ENCODE measurements at regions not wholly inside any gene's neighbourhood (a gene's known extent, or its start where the extent isn't known, plus 50 kb on each side); places are given as distances from the start of the nearest gene placed in this dataset.
"Not testable (repeated sequence)": the region's sequence is repeated elsewhere in the genome, so short reads cannot be mapped to it uniquely, and the experiment has no call there.

- DNase-seq (ENCODE audit: low spot score) = not testable (repeated sequence)
Observed at GRCh38 chr2:126051737-126052240, 604.2 kb upstream of the GYPC start.

- DNase-seq (ENCODE audit: low spot score) = peak; percentile 7
Observed at GRCh38 chr2:126059379-126059778, 596.6 kb upstream of the GYPC start.

- DNase-seq (ENCODE audit: low spot score) = no peak
Observed at GRCh38 chr2:126085011-126085795, 570.8 kb upstream of the GYPC start.

- DNase-seq (ENCODE audit: low spot score) = no peak
Observed at GRCh38 chr2:126100962-126101361, 555.0 kb upstream of the GYPC start.

- DNase-seq (ENCODE audit: low spot score) = no peak
Observed at GRCh38 chr2:126106006-126106405, 550.0 kb upstream of the GYPC start.

GRCh38 chr2:126107883-126108282, 548.1 kb upstream of the GYPC start:
- DNase-seq (ENCODE audit: low spot score) = no peak

- DNase-seq (ENCODE audit: low spot score) = no peak
Observed at GRCh38 chr2:126115975-126116374, 540.0 kb upstream of the GYPC start.

- DNase-seq (ENCODE audit: low spot score) = no peak
Observed at GRCh38 chr2:126117886-126118285, 538.1 kb upstream of the GYPC start.

- no peak for DNase-seq (ENCODE audit: low spot score)
Observed at GRCh38 chr2:126145752-126146151, 510.2 kb upstream of the GYPC start.

GRCh38 chr2:126154256-126154785, 501.6 kb upstream of the GYPC start:
- no peak for DNase-seq (ENCODE audit: low spot score)

- DNase-seq (ENCODE audit: low spot score) = not testable (repeated sequence)
Observed at GRCh38 chr2:126160950-126161349, 495.0 kb upstream of the GYPC start.

- DNase-seq (ENCODE audit: low spot score) = no peak
Observed at GRCh38 chr2:126172631-126173184, 483.2 kb upstream of the GYPC start.

- DNase-seq (ENCODE audit: low spot score) = no peak
Observed at GRCh38 chr2:126175222-126175621, 480.7 kb upstream of the GYPC start.

GRCh38 chr2:126177479-126177878, 478.5 kb upstream of the GYPC start:
- DNase-seq (ENCODE audit: low spot score) = no peak

GRCh38 chr2:126187668-126188067, 468.3 kb upstream of the GYPC start:
- no peak for DNase-seq (ENCODE audit: low spot score)

GRCh38 chr2:126189527-126189926, 466.4 kb upstream of the GYPC start:
- DNase-seq (ENCODE audit: low spot score) = no peak

- no peak for DNase-seq (ENCODE audit: low spot score)
Observed at GRCh38 chr2:126200538-126200937, 455.4 kb upstream of the GYPC start.

- no peak for DNase-seq (ENCODE audit: low spot score)
Observed at GRCh38 chr2:126208266-126208665, 447.7 kb upstream of the GYPC start.

GRCh38 chr2:126212735-126213134, 443.2 kb upstream of the GYPC start:
- no peak for DNase-seq (ENCODE audit: low spot score)

- no peak for DNase-seq (ENCODE audit: low spot score)
Observed at GRCh38 chr2:126219081-126219480, 436.9 kb upstream of the GYPC start.

GRCh38 chr2:126220331-126220730, 435.6 kb upstream of the GYPC start:
- no peak for DNase-seq (ENCODE audit: low spot score)

- no peak for DNase-seq (ENCODE audit: low spot score)
Observed at GRCh38 chr2:126221506-126221905, 434.5 kb upstream of the GYPC start.

GRCh38 chr2:126222278-126222677, 433.7 kb upstream of the GYPC start:
- no peak for DNase-seq (ENCODE audit: low spot score)
